H1 (cell line): ENCODE measurements at regions not wholly inside any gene's neighbourhood (a gene's known extent, or its start where the extent isn't known, plus 50 kb on each side); places are given as distances from the start of the nearest gene placed in this dataset.

Source experiments
- BRCA1 ChIP-seq: IDR thresholded peaks from 2 replicates; pipeline ENCODE4 v1.6.1; 2012; ENCODE audit warnings: low read depth, low read length, improper control_type of control experiment
- CHD7 ChIP-seq: fragments of 300-600 bp; sonication (generic); IDR thresholded peaks from 2 replicates; pipeline ENCODE4 v1.7.1; 2012; ENCODE audit warnings: low read length, moderate library complexity, mild to moderate bottlenecking, inconsistent platforms; ENCODE audit not compliant: insufficient replicate concordance
- CTBP2 ChIP-seq: IDR thresholded peaks from 2 replicates; pipeline ENCODE4 v1.7.0; 2011; ENCODE audit warnings: borderline replicate concordance, mild to moderate bottlenecking, moderate library complexity, mixed read lengths, low read length; ENCODE audit not compliant: insufficient read depth, insufficient read length
- CTCF ChIP-seq, 3 experiments: IDR thresholded peaks; 1 replicate in 2 of 3; 2 replicates in 1 of 3; pipeline versions ENCODE4 v1.5.1 to v1.6.1; 2011; ENCODE audit warnings: low read length in 3 of 3, mild to moderate bottlenecking in 3 of 3, inconsistent platforms in 2 of 3, low read depth in 1 of 3, moderate library complexity in 1 of 3; ENCODE audit not compliant: insufficient read depth in 1 of 3; ENCODE audit errors: control extremely low read depth in 1 of 3
- RBBP5 ChIP-seq: IDR thresholded peaks from 2 replicates; pipeline ENCODE4 v1.7.1; 2012; ENCODE audit warnings: low read depth, mild to moderate bottlenecking, inconsistent platforms, low read length, moderate library complexity, borderline replicate concordance
- RXRA ChIP-seq: IDR thresholded peaks from 2 replicates; pipeline ENCODE4 v1.6.1; 2011; ENCODE audit warnings: low read depth, mild to moderate bottlenecking, low read length, moderate library complexity; ENCODE audit not compliant: insufficient read depth
- SIX5 ChIP-seq: IDR thresholded peaks from 2 replicates; pipeline ENCODE4 v1.6.1; 2011; ENCODE audit warnings: mild to moderate bottlenecking, low read depth, low read length

- TF ChIP-seq CHD7 (no peak), CTBP2 (no peak), BRCA1 (no peak), RXRA (no peak), RBBP5 (no peak), CTCF (IDR thresholded peaks at IDR 0.05; ENCODE audit: control extremely low read depth in 1 of 3, insufficient read depth in 1 of 3, low read depth in 1 of 3, low read length in 3 of 3) (no peak), SIX5 (no peak)
These were observed 77.1 kb upstream of the CDYL start (continued) for GRCh38 chr6:4698901-4699659.
